Endothelial cell of umbilical vein (primary cell): ENCODE measurements at regions not wholly inside any gene's neighbourhood (a gene's known extent, or its start where the extent isn't known, plus 50 kb on each side); places are given as distances from the start of the nearest gene placed in this dataset.

Experiments used
- EZH2 ChIP-seq: IDR thresholded peaks from 2 replicates; pipeline ENCODE4 v1.6.1; 2012; ENCODE audit warnings: borderline replicate concordance, low read depth, mild to moderate bottlenecking, moderate library complexity, low read length, inconsistent platforms; ENCODE audit not compliant: severe bottlenecking
- GATA2 ChIP-seq: IDR thresholded peaks from 2 replicates; pipeline ENCODE4 v1.7.0; 2011; ENCODE audit warnings: low read depth, mild to moderate bottlenecking, moderate library complexity, mixed read lengths, low read length; ENCODE audit not compliant: insufficient read length, insufficient read depth
- POLR2A ChIP-seq: IDR thresholded peaks from 2 replicates; pipeline ENCODE4 v1.6.1; 2012; ENCODE audit warnings: low read depth, mild to moderate bottlenecking, control low read depth, low read length
- POLR2AphosphoS5 ChIP-seq: IDR thresholded peaks from 2 replicates; pipeline ENCODE4 v1.6.1; 2012; ENCODE audit warnings: low read depth, mild to moderate bottlenecking, control low read depth, low read length, moderate library complexity; ENCODE audit not compliant: insufficient read depth
- TF ChIP-seq, protein P1 (sequence below), 2 donors: IDR thresholded peaks; 1 replicate in 1 of 2; 2 replicates in 1 of 2; pipeline ENCODE4 v1.5.1; 2011; ENCODE audit warnings: low read length in 2 of 2, mild to moderate bottlenecking in 2 of 2, moderate library complexity in 2 of 2, control low read depth in 1 of 2, inconsistent platforms in 1 of 2, low read depth in 1 of 2; ENCODE audit not compliant: insufficient read depth in 1 of 2; ENCODE audit errors: extremely low read depth in 1 of 2
- TF ChIP-seq, protein P2 (sequence below): IDR thresholded peaks from 2 replicates; pipeline ENCODE4 v1.6.1; 2011; ENCODE audit not compliant: insufficient read depth, insufficient read length

DNA sequence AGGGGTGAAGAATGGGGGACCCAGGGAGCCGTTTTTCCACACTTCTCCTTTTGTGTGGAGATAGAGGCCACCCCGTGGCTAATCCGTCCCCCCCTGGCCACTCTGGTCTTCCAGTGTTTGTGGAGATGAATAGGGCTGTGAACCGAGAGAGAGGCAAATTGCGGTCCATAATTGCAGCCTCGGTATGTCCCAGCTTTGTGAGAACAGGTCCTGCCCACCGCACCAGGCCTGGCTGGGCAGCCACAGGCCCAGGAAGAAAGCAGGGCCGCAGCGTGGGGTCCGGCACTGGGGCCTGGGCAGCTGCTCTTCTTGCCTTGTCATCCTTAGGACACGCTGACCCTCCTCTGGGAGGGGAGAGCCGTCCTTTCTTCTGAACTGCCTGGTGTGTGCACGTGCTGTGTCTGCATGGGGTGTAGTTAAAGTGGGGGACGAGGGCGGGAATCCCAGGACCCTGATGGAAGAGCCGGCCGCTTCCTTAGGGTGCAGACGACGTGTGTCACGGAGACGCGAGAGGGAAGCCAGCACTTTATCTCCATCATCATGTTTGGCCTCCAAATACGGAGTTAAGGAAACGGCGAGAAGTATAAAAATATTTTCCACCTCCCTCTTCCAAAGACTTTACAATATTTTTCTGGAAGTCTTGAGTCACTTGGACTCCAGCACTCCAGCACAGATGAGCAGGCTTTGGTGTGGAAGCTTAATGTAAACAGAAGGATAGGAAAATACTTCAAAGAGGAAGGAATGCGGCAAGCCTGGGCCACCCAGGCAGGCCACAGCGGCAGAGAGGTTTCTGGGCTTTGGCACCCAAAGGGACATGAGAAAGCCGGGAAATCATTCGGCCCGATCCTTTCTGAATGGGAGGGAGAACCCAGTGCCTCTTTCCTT lies 1248.4 kb downstream of the BRD1 start:
- TF ChIP-seq, protein P1, sequence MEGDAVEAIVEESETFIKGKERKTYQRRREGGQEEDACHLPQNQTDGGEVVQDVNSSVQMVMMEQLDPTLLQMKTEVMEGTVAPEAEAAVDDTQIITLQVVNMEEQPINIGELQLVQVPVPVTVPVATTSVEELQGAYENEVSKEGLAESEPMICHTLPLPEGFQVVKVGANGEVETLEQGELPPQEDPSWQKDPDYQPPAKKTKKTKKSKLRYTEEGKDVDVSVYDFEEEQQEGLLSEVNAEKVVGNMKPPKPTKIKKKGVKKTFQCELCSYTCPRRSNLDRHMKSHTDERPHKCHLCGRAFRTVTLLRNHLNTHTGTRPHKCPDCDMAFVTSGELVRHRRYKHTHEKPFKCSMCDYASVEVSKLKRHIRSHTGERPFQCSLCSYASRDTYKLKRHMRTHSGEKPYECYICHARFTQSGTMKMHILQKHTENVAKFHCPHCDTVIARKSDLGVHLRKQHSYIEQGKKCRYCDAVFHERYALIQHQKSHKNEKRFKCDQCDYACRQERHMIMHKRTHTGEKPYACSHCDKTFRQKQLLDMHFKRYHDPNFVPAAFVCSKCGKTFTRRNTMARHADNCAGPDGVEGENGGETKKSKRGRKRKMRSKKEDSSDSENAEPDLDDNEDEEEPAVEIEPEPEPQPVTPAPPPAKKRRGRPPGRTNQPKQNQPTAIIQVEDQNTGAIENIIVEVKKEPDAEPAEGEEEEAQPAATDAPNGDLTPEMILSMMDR (IDR thresholded peaks at IDR 0.05; ENCODE audit: extremely low read depth in 1 of 2, insufficient read depth in 1 of 2, low read depth in 1 of 2, low read length in 2 of 2) = no peak
- TF ChIP-seq POLR2AphosphoS5 (no peak), POLR2A (no peak), GATA2 (no peak), EZH2 (no peak)
- TF ChIP-seq, protein P2, sequence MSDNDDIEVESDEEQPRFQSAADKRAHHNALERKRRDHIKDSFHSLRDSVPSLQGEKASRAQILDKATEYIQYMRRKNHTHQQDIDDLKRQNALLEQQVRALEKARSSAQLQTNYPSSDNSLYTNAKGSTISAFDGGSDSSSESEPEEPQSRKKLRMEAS = no peak
